HCT116 (cell line): ENCODE measurements at regions not wholly inside any gene's neighbourhood (a gene's known extent, or its start where the extent isn't known, plus 50 kb on each side); places are given as distances from the start of the nearest gene placed in this dataset.

ENCODE experiments used
- ATAC-seq: fragments of 200-7000 bp; cut with Tn5 transposase; 2 replicates; pipeline ENCODE4 v1.9.1; 2020; ENCODE audit warnings: mild to moderate bottlenecking, moderate library complexity
- BruUV-seq: library from RNA; stranded (reverse); fragments of 400-500 nt; replicated peaks from 2 replicates; lab custom pipeline; 2021; lab: Mats Ljungman, UMichigan
- CTCF ChIA-PET: fragments of 300-600 bp; sonication (Branson Sonifier 250); formaldehyde crosslinking; loops from one replicate; lab custom pipeline; 2021; ENCODE audit warnings: antibody characterized with exemption; lab: Charles Lee
- POLR2A ChIA-PET: fragments of 300-600, 350-600 bp; sonication (Branson Sonifier 250); formaldehyde crosslinking; loops from one replicate; lab custom pipeline; 2021; ENCODE audit warnings: antibody characterized with exemption; lab: Charles Lee
- RAD21 ChIA-PET, 2 experiments: fragments of 300-600 bp; sonication (Branson Sonifier 250); formaldehyde crosslinking; loops; one replicate each; lab custom pipeline; 2023; ENCODE audit warnings: low total read pairs in 2 of 2; ENCODE audit not compliant: uncharacterized antibody in 2 of 2, unreplicated experiment in 2 of 2, low non-redundant PET in 1 of 2; lab: Charles Lee
- DNase-seq: peaks from one replicate; pipeline ENCODE4 v3.0.0-alpha.2; 2010; ENCODE audit warnings: low read depth, low spot score
- H2AFZ ChIP-seq: fragments of 200-600 bp; shearing (Covaris generic), sonication (generic); 2 replicates; pipeline ENCODE4 v1.6.1; 2017; ENCODE audit warnings: low read depth, mixed run types, mixed read lengths, antibody characterized with exemption, low read length; ENCODE audit not compliant: poor library complexity, severe bottlenecking
- H3K27ac ChIP-seq: 2 replicates; pipeline ENCODE4 v1.5.1; 2012; ENCODE audit warnings: low read depth, low read length
- H3K27me3 ChIP-seq: fragments of 200-600 bp; sonication (generic); 2 replicates; pipeline ENCODE4 v1.6.1; 2016; ENCODE audit warnings: mixed run types, low read length, mixed read lengths; ENCODE audit not compliant: insufficient read depth
- H3K36me3 ChIP-seq, 2 experiments: fragments of 200-500 bp in 1 of 2; fragments of 200-600 bp in 1 of 2; sonication (Bioruptor generic) in 1 of 2; sonication (generic) in 1 of 2; 2 replicates each; pipeline versions ENCODE4 v1.5.1 to v1.6.1; 2014 to 2016; ENCODE audit warnings: low read length in 2 of 2, inconsistent platforms in 1 of 2, mixed read lengths in 1 of 2, mixed run types in 1 of 2; ENCODE audit not compliant: insufficient read depth in 2 of 2, control insufficient read depth in 1 of 2
- H3K4me1 ChIP-seq, 2 experiments: fragments of 200-600 bp in 1 of 2; sonication (generic) in 1 of 2; 2 replicates each; pipeline versions ENCODE4 v1.5.1 to v1.6.1; 2012 to 2017; ENCODE audit warnings: low read length in 2 of 2, inconsistent platforms in 1 of 2, mild to moderate bottlenecking in 1 of 2, mixed read lengths in 1 of 2, mixed run types in 1 of 2, moderate library complexity in 1 of 2; ENCODE audit not compliant: insufficient read depth in 2 of 2, control insufficient read depth in 1 of 2
- H3K4me2 ChIP-seq: fragments of 200-600 bp; sonication (generic); 2 replicates; pipeline ENCODE4 v1.6.1; 2017; ENCODE audit warnings: mixed run types, low read length, mixed read lengths
- H3K4me3 ChIP-seq, 2 experiments: fragments of 200-600 bp in 1 of 2; sonication (generic) in 1 of 2; replicated peaks in 1 of 2; 2 replicates each; pipeline ENCODE4 v1.5.1; 2011 to 2016; ENCODE audit warnings: low read length in 2 of 2, control low read depth in 1 of 2, low read depth in 1 of 2, mild to moderate bottlenecking in 1 of 2, mixed read lengths in 1 of 2, mixed run types in 1 of 2
- H3K79me2 ChIP-seq: fragments of 200-600 bp; sonication (generic); 2 replicates; pipeline ENCODE4 v1.6.1; 2017; ENCODE audit warnings: mild to moderate bottlenecking, mixed run types, low read length, moderate library complexity, mixed read lengths; ENCODE audit not compliant: insufficient read depth
- H3K9ac ChIP-seq: fragments of 200-600 bp; sonication (generic); 2 replicates; pipeline ENCODE4 v1.6.1; 2016; ENCODE audit warnings: low read length, mixed read lengths
- H3K9me2 ChIP-seq: fragments of 200-600 bp; sonication (generic), shearing (Covaris generic); 2 replicates; pipeline ENCODE4 v1.6.1; 2017; ENCODE audit warnings: mixed run types, mild to moderate bottlenecking, moderate library complexity; ENCODE audit not compliant: insufficient read depth
- H3K9me3 ChIP-seq, 2 experiments: fragments of 200-500 bp in 1 of 2; fragments of 200-600 bp in 1 of 2; sonication (Bioruptor generic) in 1 of 2; sonication (generic) in 1 of 2; 2 replicates each; pipeline ENCODE4 v1.6.1; 2014 to 2017; ENCODE audit warnings: low read length in 2 of 2, mixed read lengths in 2 of 2, inconsistent platforms in 1 of 2, low read depth in 1 of 2, mild to moderate bottlenecking in 1 of 2, mixed run types in 1 of 2, moderate library complexity in 1 of 2; ENCODE audit not compliant: control insufficient read depth in 1 of 2, insufficient read depth in 1 of 2
- H4K20me1 ChIP-seq: fragments of 200-600 bp; sonication (generic), shearing (Covaris generic); 2 replicates; pipeline ENCODE4 v1.6.1; 2017; ENCODE audit warnings: mixed run types, mild to moderate bottlenecking, moderate library complexity; ENCODE audit not compliant: insufficient read depth
- CBX3 ChIP-seq: IDR thresholded peaks from 2 replicates; pipeline ENCODE4 v1.6.1; 2012; ENCODE audit warnings: low read depth
- intact Hi-C: fragments of 100-400 bp; cut with micrococcal nuclease; formaldehyde crosslinking; loops from 2 replicates; pipeline ENCODE4 v1.10.0; 2022
- TF ChIP-seq, protein P1 (sequence below), 3 experiments: fragments of 200-600 bp in 1 of 3; sonication (generic) in 1 of 3; IDR thresholded peaks in 2 of 3; conservative IDR thresholded peaks in 1 of 3; 2 replicates each; pipeline ENCODE4 v1.5.1; 2012 to 2017; ENCODE audit warnings: low read depth in 2 of 3, low read length in 2 of 3, antibody characterized with exemption in 1 of 3, borderline replicate concordance in 1 of 3, control low read depth in 1 of 3, mild to moderate bottlenecking in 1 of 3, mixed read lengths in 1 of 3, mixed run types in 1 of 3, moderate library complexity in 1 of 3; ENCODE audit not compliant: insufficient read depth in 1 of 3
- TF ChIP-seq, protein P2 (sequence below): IDR thresholded peaks from 2 replicates; pipeline ENCODE4 v1.6.1; 2012; ENCODE audit warnings: low read depth

DNA sequence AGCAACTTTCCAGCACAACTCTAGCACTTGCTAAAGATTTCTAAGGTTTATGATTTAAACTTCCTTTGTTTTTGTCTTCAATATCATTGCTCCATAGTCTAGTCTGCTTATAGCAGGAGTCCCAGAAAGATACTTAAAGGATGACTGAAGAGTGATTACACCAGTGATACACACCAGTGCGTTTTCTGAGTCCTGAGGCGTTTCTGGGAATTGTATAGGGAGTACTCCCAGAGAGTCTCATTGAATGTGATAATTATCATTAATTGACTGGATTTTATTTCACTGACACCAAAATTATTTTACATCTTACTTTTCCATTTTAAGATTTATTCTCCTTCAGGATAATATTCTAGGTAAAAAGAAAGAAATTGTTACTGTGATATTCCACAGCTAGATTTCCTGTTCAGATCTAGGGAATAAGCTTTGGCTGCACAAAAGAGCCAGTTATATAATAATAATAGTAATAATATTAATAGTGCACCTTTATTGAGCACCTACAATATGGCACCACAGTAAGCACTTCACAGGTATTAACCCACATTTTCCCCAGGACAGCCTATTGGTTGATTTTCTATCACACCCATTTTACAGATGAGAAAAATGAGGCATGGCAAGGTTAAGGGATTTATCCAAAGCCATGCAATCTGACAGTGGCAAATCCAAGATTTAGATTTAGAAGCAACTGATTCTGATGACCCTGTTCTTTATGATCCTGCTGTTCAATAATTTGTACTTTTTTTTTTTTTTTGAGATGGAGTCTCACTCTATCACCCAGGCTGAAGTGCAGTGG, 62.6 kb downstream of the IRX5 start:
- Histone ChIP-seq H3K79me2 (no peaks in the 10 kb centered on the region), H3K36me3 (no peaks in the 10 kb centered on the region), H3K27ac (no peak overlapping the region), H3K4me1 (no peaks in the 10 kb centered on the region), H3K9me3 (no peaks in the 10 kb centered on the region), H4K20me1 (no peaks in the 10 kb centered on the region), H2AFZ (no peak overlapping the region), H3K4me2 (no peak overlapping the region), H3K9ac (no peak overlapping the region), H3K9me2 (no peaks in the 10 kb centered on the region), H3K27me3 (peaks cover 30% of the 10 kb centered on the region; the same call in 1 of the 2 replicates), H3K4me3 (no peak overlapping the region)
- CTCF ChIA-PET, result no interaction called here
- no TSS peak for BruUV-seq
- TF ChIP-seq, protein P1, sequence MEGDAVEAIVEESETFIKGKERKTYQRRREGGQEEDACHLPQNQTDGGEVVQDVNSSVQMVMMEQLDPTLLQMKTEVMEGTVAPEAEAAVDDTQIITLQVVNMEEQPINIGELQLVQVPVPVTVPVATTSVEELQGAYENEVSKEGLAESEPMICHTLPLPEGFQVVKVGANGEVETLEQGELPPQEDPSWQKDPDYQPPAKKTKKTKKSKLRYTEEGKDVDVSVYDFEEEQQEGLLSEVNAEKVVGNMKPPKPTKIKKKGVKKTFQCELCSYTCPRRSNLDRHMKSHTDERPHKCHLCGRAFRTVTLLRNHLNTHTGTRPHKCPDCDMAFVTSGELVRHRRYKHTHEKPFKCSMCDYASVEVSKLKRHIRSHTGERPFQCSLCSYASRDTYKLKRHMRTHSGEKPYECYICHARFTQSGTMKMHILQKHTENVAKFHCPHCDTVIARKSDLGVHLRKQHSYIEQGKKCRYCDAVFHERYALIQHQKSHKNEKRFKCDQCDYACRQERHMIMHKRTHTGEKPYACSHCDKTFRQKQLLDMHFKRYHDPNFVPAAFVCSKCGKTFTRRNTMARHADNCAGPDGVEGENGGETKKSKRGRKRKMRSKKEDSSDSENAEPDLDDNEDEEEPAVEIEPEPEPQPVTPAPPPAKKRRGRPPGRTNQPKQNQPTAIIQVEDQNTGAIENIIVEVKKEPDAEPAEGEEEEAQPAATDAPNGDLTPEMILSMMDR (IDR thresholded peaks at IDR 0.05 in 2 of 3, conservative IDR thresholded peaks at IDR 0.05 in 1 of 3; ENCODE audit: borderline replicate concordance in 1 of 3, insufficient read depth in 1 of 3, low read depth in 2 of 3, low read length in 2 of 3), result no peak
- no peak for TF ChIP-seq CBX3
- TF ChIP-seq, protein P2, sequence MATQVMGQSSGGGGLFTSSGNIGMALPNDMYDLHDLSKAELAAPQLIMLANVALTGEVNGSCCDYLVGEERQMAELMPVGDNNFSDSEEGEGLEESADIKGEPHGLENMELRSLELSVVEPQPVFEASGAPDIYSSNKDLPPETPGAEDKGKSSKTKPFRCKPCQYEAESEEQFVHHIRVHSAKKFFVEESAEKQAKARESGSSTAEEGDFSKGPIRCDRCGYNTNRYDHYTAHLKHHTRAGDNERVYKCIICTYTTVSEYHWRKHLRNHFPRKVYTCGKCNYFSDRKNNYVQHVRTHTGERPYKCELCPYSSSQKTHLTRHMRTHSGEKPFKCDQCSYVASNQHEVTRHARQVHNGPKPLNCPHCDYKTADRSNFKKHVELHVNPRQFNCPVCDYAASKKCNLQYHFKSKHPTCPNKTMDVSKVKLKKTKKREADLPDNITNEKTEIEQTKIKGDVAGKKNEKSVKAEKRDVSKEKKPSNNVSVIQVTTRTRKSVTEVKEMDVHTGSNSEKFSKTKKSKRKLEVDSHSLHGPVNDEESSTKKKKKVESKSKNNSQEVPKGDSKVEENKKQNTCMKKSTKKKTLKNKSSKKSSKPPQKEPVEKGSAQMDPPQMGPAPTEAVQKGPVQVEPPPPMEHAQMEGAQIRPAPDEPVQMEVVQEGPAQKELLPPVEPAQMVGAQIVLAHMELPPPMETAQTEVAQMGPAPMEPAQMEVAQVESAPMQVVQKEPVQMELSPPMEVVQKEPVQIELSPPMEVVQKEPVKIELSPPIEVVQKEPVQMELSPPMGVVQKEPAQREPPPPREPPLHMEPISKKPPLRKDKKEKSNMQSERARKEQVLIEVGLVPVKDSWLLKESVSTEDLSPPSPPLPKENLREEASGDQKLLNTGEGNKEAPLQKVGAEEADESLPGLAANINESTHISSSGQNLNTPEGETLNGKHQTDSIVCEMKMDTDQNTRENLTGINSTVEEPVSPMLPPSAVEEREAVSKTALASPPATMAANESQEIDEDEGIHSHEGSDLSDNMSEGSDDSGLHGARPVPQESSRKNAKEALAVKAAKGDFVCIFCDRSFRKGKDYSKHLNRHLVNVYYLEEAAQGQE, result no peak
- DNase-seq (no peak), ATAC-seq (no peak)
- intact Hi-C loops, result no loop called here
- POLR2A ChIA-PET, result no interaction called here
- RAD21 ChIA-PET, result no interaction called here
